ENCODE measurements at regions not wholly inside any gene's neighbourhood (a gene's known extent, or its start where the extent isn't known, plus 50 kb on each side); places are given as distances from the start of the nearest gene placed in this dataset.

DNA sequence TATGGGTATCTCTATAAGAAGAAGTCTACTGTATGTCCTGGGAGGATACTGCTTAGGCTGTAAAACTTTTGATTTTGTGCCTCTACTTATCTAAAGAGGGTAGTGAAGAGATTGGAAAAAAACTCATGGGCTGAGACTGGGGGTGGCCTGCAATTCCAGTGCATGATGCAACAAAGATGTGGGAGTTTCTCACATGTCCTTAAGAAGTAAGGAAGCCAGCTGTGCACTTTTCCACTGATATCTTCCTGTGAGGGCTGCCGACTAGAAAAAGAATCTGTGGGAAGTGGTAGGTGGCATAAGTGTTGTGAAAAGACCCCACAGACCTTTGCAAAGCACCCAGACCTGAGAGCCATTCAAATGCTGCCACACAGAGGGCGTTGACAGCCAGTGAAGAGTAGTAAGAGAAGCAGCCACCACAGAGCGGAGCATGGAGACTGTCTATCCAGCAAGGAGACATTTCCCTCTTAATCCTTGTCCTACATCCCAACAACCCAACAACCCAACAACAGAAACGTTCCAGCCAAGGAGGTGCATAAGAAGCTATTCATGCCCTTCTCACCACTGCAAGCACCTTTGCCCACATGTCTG lies 65.1 kb downstream of the PFDN4 start:
- H3K27me3 Mint-ChIP-seq (ENCODE audit: low read depth) = peaks cover 4% of the 10 kb centered on the region
- peaks cover 4% of the 10 kb centered on the region for H3K9me3 Mint-ChIP-seq
- H3K4me3 Mint-ChIP-seq = no peak overlapping the region
- no peaks in the 10 kb centered on the region for H3K4me1 Mint-ChIP-seq (ENCODE audit: low read depth)
- H3K27ac Mint-ChIP-seq = no peak overlapping the region
- peaks cover 3% of the 10 kb centered on the region for H3K36me3 Mint-ChIP-seq (ENCODE audit: low read depth)

DNA sequence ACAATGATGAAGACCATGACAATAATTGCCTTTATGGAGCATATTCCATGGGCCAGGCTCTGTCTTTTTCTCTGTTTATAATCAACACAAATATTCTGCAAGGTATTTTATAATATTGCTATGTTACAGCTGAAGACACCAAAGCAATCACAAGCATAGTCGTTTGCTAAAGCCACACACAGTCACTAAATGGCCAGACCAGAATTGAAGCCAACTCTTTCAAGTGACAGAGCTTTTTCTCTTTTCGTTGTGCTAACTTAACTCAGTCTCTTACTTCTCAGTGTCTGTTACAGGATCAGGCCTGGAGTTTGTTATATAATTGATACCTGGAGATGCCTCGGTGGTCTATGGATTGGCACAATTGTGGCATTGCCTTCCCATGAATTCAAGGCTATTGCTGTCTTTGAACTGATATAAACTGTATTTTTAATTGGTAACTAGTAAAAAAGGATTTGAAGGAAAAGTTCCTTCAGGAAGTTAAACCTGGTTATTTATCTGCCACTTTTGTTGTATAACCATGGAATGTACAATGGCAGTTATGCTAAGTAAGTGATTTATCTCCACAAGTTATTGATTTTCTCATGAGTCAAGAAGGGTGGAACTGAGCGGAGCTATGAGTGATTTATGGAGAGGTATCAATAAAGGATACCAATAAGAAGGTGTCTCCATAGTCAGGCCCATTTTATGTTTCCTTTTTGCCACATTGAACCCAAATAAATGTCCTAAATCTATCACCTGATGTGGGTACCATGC lies 67.6 kb downstream of the PFDN4 start:
- no peaks in the 10 kb centered on the region for H3K4me1 Mint-ChIP-seq (ENCODE audit: low read depth)
- no peak overlapping the region for H3K4me3 Mint-ChIP-seq
- peaks cover 4% of the 10 kb centered on the region for H3K9me3 Mint-ChIP-seq
- no peak overlapping the region for H3K27ac Mint-ChIP-seq
- H3K36me3 Mint-ChIP-seq (ENCODE audit: low read depth) = peaks cover 3% of the 10 kb centered on the region
- H3K27me3 Mint-ChIP-seq (ENCODE audit: low read depth) = no peaks in the 10 kb centered on the region

DNA sequence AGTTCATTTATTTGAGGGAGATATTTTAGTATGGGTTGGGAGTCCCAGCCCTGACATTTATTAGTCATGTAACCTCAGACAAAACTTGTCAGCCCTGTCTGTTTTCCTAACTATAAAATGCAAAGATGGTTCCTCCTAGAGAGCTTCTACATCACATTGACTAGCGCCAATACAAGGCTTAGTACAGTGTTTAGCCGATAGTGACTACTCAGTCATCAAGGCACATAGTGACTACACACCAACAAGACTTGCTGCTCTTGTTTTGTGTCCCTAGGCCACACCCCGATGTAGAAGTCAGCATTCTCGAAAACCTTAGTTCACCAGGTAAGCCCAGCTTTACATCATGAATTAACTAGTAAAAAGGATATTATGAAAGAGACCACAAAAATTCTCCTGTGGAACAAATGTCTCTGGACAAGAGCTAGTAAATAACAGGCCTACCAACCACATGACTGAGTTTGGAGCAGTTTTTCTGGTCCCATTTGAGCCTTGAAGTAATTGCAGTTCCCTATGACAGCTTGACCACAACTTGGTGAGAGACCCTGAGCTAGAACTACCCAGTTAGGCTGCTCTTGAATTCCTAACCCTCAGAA lies 68.8 kb downstream of the PFDN4 start:
- Mint-ChIP-seq H3K36me3 (ENCODE audit: low read depth) (peaks cover 3% of the 10 kb centered on the region), H3K4me3 (no peak overlapping the region), H3K4me1 (ENCODE audit: low read depth) (no peaks in the 10 kb centered on the region), H3K9me3 (peaks cover 4% of the 10 kb centered on the region), H3K27ac (no peak overlapping the region), H3K27me3 (ENCODE audit: low read depth) (no peaks in the 10 kb centered on the region)

DNA sequence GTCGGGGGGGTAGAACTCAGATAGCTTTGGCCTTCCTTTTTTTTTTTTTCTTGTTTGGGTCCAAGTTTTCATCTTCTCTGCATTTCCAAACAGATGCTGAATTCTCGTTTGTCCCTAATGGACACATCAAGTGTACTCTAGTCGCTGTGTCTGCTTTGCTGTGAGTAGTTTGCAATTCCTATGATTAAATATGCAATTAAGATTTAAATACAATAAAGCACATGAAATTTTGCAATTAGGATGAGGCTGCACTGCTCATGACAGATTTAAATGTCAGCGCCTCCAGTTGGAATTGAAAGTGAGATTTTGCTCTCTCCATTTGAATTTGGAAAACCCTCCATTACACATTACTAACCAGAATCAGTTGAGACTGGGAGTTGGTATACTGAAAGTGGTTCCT lies 70.4 kb downstream of the PFDN4 start:
- H3K36me3 Mint-ChIP-seq (ENCODE audit: low read depth) = no peaks in the 10 kb centered on the region
- no peak overlapping the region for H3K4me3 Mint-ChIP-seq
- no peak overlapping the region for H3K27ac Mint-ChIP-seq
- no peaks in the 10 kb centered on the region for H3K4me1 Mint-ChIP-seq (ENCODE audit: low read depth)
- H3K9me3 Mint-ChIP-seq = peaks cover 4% of the 10 kb centered on the region
- no peaks in the 10 kb centered on the region for H3K27me3 Mint-ChIP-seq (ENCODE audit: low read depth)

DNA sequence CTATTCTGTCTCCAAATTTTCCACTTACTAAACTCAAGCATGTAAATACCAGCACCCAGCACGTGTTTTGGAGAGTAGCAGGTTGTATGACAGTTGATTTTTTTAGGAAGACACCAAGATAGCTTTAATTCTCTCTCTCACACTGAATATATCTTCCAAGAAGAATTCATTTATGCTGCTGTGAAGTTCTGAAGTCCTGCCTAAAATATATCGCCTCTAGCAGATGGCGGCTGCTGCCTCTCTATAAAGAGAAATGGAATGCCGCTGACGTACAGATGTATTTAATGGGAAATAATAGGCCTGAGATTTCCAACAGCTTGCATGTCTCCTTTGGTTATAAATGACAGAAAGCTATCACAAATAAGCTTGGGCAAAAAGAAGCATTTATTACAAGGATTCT lies 74.7 kb downstream of the PFDN4 start:
- Mint-ChIP-seq H3K27ac (no peak overlapping the region), H3K4me1 (ENCODE audit: low read depth) (peaks cover 9% of the 10 kb centered on the region), H3K36me3 (ENCODE audit: low read depth) (no peaks in the 10 kb centered on the region), H3K9me3 (peaks cover 9% of the 10 kb centered on the region), H3K4me3 (no peak overlapping the region), H3K27me3 (ENCODE audit: low read depth) (no peaks in the 10 kb centered on the region)

DNA sequence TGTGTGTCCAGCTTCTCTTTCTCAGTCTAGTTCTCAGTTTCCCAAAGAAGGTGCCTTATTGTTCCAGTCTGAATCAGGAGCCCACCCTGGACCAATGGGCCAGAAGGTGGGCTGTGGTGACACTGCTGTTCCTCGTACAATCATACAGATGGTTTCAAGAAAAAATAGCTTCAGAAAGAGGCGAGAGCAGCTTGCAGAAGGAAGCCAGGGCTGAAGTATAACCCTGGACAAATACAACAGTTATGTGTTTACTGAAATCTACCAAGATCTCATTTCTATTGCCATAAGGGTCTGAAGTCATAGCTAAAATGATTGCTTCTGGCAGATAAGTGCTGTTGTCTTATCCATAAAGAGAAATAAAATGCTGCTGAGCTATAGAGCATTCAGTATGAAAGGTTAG lies 75.4 kb downstream of the PFDN4 start:
- no peaks in the 10 kb centered on the region for H3K27me3 Mint-ChIP-seq (ENCODE audit: low read depth)
- no peak overlapping the region for H3K4me3 Mint-ChIP-seq
- H3K27ac Mint-ChIP-seq = no peak overlapping the region
- H3K4me1 Mint-ChIP-seq (ENCODE audit: low read depth) = peaks cover 9% of the 10 kb centered on the region
- no peaks in the 10 kb centered on the region for H3K36me3 Mint-ChIP-seq (ENCODE audit: low read depth)
- H3K9me3 Mint-ChIP-seq = peaks cover 9% of the 10 kb centered on the region

DNA sequence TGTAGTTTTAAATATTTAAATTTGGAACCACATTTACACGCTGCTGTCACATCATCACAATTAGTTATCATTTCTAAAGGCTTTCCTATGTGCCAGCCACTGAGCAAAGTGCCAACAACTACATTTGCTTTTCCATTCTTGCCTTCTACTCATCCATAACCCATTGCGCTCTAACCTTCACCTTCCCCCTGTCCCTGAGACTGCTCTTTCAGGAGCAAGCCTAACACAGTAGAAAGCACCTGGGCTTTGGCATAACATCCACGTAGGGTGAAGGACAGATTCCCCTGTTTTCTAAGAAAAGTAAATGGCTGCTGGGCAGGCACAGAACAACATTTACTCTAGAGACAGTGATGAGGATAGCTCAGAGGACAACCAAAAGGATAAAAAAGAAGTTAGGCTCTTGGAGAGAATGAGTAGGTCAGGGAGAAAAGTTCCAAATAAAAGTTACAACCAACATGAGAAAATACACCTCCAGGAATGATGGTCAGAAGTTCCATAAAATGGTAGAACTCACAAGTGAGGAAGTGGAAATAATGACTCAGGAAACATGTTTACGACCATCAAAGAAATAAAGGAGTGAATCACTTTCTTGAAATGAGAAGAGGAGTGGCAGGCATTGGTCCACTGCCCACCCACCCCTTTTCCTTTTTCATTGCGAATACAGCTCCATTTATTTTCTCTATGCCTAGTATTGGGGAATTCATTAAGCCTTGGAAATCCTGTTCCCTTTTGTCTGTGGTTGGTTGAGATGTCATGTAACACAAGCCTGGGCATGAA lies 77.2 kb downstream of the PFDN4 start:
- H3K27ac Mint-ChIP-seq = peak overlapping the region; percentile 50
- peaks cover 9% of the 10 kb centered on the region for H3K9me3 Mint-ChIP-seq
- peaks cover 9% of the 10 kb centered on the region for H3K4me1 Mint-ChIP-seq (ENCODE audit: low read depth)
- no peaks in the 10 kb centered on the region for H3K27me3 Mint-ChIP-seq (ENCODE audit: low read depth)
- H3K4me3 Mint-ChIP-seq = no peak overlapping the region
- no peaks in the 10 kb centered on the region for H3K36me3 Mint-ChIP-seq (ENCODE audit: low read depth)

DNA sequence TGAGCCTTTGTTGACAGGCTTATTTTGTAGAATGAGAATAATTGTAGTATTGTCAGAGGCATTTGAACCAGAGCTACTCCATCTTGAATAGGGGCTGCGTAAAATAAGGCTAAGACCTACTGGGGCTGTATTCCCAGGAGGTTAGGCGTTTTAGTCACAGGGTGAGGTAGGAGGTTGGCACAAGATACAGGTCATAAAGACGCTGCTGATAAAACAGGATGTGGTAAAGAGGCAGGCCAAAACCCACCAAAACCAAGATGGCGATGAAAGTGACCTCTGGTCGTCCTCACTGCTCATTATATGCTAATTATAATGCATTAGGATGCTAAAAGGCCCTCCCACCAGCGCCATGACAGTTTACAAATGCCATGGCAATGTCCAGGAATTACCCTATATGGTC lies 82.7 kb downstream of the PFDN4 start:
- H3K9me3 Mint-ChIP-seq = no peaks in the 10 kb centered on the region
- H3K4me1 Mint-ChIP-seq (ENCODE audit: low read depth) = peaks cover 13% of the 10 kb centered on the region
- H3K4me3 Mint-ChIP-seq = no peak overlapping the region

DNA sequence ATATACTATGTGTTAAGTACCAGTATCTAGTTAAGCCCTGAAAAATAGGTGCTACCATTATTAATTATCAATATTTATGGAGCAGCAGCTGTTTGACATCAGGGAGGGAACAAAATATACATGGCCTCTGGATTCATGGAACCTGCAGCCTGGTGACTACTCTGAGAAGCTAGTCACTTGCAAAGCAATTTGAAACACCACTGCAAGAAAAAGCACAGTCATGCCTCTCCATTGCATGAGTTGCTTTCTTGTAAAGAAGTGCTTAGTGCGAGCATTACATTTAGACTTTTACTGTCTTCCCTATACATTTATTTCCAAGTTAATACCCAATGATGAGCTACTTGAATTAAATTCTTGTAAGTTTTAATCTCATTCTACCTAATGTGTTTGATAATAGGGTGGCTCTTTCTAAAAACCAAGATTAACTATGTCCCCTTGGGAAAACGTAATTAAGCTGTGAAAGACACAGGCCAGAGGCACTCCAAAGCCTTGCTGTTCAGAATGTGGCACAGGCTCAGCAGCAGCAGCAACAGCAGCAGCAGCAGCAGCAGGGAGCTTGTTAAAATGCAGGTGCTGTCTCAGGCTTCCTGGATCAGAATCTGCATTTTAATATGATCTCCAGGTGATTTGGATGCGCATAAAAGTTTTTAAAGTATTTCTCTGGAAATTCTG lies 83.6 kb downstream of the PFDN4 start:
- Mint-ChIP-seq H3K36me3 (ENCODE audit: low read depth) (peaks cover under 1% of the 10 kb centered on the region), H3K27ac (no peak overlapping the region), H3K9me3 (no peaks in the 10 kb centered on the region), H3K27me3 (ENCODE audit: low read depth) (no peaks in the 10 kb centered on the region), H3K4me3 (no peak overlapping the region), H3K4me1 (ENCODE audit: low read depth) (peaks cover 10% of the 10 kb centered on the region)

More for the DNA sequence above, 82.7 kb downstream of the PFDN4 start:
- Mint-ChIP-seq H3K36me3 (ENCODE audit: low read depth) (no peaks in the 10 kb centered on the region), H3K27ac (no peak overlapping the region), H3K27me3 (ENCODE audit: low read depth) (no peaks in the 10 kb centered on the region)

DNA sequence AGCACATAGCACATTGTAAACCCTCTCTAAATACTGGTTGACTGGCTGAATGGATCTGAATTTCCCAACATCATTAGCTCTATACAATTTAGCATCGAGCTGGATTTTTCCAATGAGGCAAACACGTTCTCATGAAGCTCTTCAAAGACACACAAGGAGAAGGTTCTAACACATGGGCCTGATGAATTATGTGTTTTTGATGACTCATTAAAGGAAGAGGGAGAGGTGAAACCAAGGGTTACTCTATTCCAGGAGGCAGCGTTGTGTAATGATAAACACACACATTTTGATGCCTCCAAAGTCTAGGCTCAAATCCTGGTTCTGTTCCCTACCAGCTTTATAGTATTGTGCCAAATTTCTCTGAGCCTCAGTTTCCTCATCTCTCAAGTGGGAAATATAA lies 84.3 kb downstream of the PFDN4 start:
- H3K9me3 Mint-ChIP-seq = no peaks in the 10 kb centered on the region
- peaks cover 10% of the 10 kb centered on the region for H3K4me1 Mint-ChIP-seq (ENCODE audit: low read depth)
- H3K36me3 Mint-ChIP-seq (ENCODE audit: low read depth) = peaks cover 3% of the 10 kb centered on the region
- H3K4me3 Mint-ChIP-seq = no peak overlapping the region
- H3K27ac Mint-ChIP-seq = no peak overlapping the region
- H3K27me3 Mint-ChIP-seq (ENCODE audit: low read depth) = no peaks in the 10 kb centered on the region

DNA sequence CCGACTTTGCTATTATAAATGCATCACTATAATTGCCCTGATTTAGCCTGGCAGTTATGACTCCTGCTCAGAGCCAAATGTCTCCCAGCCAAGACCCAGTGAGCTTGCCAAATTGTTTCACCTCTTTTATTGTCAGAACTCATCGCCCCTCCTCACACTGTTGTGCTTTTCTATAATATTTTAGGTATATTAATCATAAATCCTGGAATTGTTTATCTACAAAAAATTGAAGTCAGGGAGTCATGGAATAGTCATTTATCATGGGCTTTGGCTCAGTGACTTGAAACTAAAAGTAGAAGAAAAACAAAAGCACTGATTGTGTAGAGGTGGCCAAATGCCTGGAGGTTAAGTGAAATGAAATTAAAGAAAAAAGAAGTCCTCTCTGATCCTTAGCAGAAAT lies 85.6 kb downstream of the PFDN4 start:
- Mint-ChIP-seq H3K27ac (no peak overlapping the region), H3K36me3 (ENCODE audit: low read depth) (peaks cover 3% of the 10 kb centered on the region), H3K9me3 (no peaks in the 10 kb centered on the region), H3K4me1 (ENCODE audit: low read depth) (peaks cover 10% of the 10 kb centered on the region), H3K27me3 (ENCODE audit: low read depth) (no peaks in the 10 kb centered on the region), H3K4me3 (no peak overlapping the region)

DNA sequence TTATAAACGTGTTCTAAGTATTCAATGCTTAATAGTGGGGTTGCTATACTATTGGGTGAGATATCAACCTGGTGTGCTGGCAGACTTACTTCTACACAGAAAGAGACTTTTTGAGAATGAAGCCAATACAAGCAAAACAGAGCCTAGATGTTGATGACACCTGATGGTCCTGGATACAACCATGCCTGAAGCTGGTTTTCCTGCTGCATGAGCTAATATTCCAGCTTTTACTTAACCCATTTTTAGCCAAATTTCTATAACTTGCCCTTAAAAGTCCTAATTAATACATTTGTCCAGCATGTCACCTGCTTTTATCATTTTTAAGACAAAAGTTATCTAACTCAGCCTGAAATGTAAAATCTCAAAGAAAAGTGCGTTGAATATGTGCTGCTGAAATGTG lies 86.2 kb downstream of the PFDN4 start:
- Mint-ChIP-seq H3K9me3 (no peaks in the 10 kb centered on the region), H3K27me3 (ENCODE audit: low read depth) (no peaks in the 10 kb centered on the region), H3K36me3 (ENCODE audit: low read depth) (peaks cover 3% of the 10 kb centered on the region), H3K27ac (no peak overlapping the region), H3K4me3 (no peak overlapping the region), H3K4me1 (ENCODE audit: low read depth) (peaks cover 10% of the 10 kb centered on the region)

DNA sequence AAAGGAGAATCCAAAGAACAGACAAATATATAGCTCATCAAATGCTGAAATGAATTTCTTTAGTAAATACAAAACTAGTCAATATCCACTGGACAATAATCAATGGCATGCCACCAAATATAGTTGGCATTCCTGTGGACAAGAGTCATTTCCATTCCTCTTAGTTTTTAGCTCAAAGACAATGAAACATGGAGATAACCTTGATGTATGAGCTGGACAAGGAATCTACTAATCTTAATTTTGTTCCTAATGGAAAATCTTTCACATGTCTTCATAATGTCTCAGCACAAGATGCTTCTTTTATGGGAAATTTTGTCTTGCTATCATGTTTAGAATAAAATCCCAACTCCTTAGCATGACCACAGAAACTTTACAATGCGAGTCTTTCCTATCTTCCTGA lies 87.8 kb downstream of the PFDN4 start:
- Mint-ChIP-seq H3K4me3 (no peak overlapping the region), H3K36me3 (ENCODE audit: low read depth) (peaks cover 3% of the 10 kb centered on the region), H3K27ac (no peak overlapping the region), H3K4me1 (ENCODE audit: low read depth) (peaks cover 8% of the 10 kb centered on the region), H3K9me3 (no peaks in the 10 kb centered on the region), H3K27me3 (ENCODE audit: low read depth) (no peaks in the 10 kb centered on the region)

DNA sequence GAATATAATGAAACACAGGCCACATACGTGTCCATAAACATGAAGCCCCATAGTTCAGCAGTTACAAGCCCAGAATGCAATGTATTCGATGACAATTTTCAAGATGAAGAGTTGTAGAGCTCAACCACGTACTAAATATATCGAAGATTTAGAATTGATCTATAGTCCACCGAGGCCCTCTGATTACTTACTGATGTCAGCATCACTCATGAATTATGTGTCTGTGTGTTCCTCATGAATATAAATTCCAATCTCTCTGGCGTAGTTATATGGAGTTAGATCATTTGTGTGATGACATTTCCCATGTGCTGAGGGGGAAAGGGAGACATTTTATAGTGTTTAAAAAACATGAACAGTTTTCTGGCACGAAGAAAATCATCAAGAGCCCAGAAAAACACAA lies 97.5 kb downstream of the PFDN4 start:
- H3K27ac Mint-ChIP-seq = no peak overlapping the region
- no peaks in the 10 kb centered on the region for H3K36me3 Mint-ChIP-seq (ENCODE audit: low read depth)
- H3K27me3 Mint-ChIP-seq (ENCODE audit: low read depth) = no peaks in the 10 kb centered on the region
- H3K4me3 Mint-ChIP-seq = no peak overlapping the region
- peaks cover 3% of the 10 kb centered on the region for H3K4me1 Mint-ChIP-seq (ENCODE audit: low read depth)
- no peaks in the 10 kb centered on the region for H3K9me3 Mint-ChIP-seq

Data from T-helper 1 cell treated with Interleukin-12 subunit alpha and Interleukin-12 subunit beta and Interleukin-4 antibody, amounts not matched to agents 30 μg/mL and 1 μg/mL, for 36 hours (primary cell).